ENCODE measurements at regions not wholly inside any gene's neighbourhood (a gene's known extent, or its start where the extent isn't known, plus 50 kb on each side); places are given as distances from the start of the nearest gene placed in this dataset.
"Not testable (repeated sequence)": the region's sequence is repeated elsewhere in the genome, so short reads cannot be mapped to it uniquely, and the experiment has no call there.

DNA sequence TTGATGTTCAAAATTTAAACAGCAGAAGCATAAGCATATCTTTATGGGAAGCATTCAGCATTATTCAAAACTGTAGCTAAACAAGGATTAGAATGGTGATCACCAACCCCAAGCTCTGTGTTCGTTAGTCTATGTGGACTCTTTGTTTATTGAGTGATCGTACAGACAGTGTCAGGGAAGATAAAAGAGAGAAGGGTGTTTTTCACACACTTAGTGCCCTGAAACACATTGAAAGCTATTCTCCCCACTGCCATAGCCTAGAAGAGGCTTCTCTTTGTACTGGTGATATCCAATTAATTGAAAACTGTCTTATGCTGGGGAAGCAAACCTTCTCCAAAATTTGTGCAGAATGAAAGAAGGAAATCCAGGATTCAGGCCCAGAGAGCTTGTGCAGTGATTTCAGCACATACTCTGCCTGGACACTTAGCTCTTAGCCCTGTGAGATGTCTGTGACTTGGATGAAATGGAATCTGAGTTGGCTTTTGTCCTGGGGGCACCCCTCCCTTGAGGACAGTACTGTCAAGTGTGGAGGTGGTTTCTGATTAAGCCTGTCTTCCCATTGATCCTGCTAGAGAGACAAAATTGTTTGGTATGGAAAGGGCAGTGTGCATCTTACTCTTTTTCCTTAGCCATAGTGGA is 125.7 kb upstream of the MTHFD1L start:
- DNase-seq (ENCODE audit: low read depth in 2 of 2): no peak

DNA sequence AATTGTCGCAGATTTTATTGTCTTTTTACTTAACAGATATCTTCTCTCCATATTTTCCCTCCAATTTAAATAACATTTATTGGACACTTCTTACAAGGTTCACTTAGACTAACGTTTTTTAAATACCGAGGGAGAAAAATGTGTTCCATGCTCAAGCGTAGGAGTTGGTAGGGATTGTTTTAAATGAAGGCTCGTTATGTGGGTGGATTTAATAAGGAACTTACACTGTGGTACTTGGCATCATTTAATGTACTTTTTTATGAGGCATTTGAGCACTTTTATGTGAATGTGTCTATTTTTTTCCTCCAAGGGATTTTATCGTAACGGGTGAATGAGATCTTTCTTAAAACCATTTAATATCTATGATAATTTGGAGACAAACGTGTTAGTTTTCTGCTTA is 125.0 kb upstream of the MTHFD1L start:
- DNase-seq (ENCODE audit: low read depth in 2 of 2): no peak

DNA sequence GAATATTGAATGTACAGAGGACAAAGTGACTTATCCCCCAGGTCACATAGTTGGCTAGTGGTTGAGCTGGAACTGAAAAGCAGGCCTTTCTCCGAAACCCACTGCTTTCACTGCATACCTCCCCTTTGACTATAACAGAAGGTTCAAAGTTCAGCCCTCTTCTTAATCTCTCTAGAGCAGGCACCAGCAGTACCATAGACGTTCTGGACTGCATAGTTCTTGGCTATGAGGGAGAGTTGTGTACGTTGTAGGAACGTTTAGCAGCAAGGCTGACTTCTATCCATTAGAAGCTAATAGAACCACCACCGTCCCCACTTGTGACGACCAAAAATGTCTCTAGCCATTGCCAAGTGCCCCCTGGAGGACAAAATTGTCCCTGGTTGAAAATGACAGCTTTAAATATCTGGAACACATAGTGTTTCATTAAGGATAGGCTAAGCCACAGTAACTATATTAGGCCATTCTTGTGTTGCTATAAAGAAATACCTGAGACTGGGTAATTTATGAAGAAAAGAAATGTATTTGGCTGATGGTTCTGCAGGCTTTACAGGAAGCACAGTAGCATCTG is 123.8 kb upstream of the MTHFD1L start:
- no peak for DNase-seq (ENCODE audit: low read depth in 2 of 2)

DNA sequence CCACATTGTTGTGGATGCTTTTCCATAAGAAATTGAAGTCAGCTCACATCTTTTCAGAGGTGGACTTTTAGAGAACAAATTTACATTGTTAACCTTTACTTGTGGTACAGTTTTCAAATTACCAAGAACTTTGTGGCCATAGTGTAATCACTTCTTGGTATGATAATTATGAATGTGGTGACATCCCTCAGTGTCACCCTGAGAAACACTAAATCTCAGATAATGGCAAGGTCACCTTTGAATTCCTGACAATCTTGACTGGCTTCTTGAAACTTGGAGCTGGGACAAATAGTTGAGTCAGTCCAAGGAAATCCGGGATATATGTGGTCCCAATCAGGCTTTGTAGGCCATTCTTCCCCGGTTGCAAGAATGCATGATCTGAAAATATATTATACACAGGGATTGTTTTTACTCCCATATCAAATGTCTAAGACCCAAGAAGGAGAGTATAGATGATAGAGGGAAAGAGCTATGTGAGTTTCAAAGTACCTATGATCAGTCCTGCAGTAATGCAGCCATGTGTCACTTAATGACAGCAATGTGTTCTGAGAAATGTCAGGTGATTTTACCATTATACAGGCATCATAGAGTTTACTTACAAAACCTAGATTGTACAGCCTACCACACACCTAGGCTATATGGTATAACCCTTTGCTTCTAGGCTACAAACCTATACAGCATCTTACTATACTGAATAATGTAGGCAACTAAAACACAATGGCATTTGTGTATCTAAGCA is 120.8 kb upstream of the MTHFD1L start:
- no peak for DNase-seq (ENCODE audit: low read depth in 2 of 2)

DNA sequence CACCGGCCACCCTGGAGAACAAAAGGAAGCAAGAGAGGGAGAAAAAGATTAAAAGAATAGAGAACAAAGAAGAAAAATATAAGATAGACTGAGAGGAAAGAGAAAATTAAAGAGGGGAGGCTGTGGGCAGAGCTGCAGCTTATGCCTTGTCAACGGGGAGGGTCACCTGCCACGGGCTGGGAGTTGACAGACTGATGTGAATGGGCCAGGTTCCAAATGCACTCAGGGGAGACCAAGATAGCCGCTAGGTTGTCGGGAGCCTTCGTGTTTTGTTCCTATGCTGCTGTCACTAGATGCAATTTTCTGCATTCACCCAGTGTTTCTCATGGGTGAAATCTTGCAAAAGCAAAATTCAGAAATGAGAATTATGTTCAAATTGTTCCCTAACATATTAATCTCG is 119.6 kb upstream of the MTHFD1L start:
- DNase-seq (ENCODE audit: low read depth in 2 of 2): no peak

DNA sequence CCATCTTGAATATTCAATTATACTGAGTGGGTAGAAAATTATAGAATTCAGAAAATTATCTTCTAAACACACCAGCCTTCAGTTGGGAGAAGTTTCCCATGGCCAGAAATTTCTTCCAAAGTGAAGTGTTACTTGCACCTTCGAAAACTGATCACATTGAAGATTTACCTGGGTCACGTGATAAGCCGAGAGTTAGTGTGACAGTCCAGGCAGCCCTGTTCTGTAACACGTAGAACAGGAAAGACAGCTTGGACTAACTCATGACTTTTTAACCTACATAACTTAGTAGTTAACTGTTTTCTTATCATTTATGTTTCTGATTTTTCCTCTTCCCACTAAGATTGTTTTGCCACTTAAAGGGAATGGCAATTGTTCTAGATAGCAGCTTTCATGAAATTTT is 118.3 kb upstream of the MTHFD1L start:
- DNase-seq (ENCODE audit: low read depth in 2 of 2): no peak

DNA sequence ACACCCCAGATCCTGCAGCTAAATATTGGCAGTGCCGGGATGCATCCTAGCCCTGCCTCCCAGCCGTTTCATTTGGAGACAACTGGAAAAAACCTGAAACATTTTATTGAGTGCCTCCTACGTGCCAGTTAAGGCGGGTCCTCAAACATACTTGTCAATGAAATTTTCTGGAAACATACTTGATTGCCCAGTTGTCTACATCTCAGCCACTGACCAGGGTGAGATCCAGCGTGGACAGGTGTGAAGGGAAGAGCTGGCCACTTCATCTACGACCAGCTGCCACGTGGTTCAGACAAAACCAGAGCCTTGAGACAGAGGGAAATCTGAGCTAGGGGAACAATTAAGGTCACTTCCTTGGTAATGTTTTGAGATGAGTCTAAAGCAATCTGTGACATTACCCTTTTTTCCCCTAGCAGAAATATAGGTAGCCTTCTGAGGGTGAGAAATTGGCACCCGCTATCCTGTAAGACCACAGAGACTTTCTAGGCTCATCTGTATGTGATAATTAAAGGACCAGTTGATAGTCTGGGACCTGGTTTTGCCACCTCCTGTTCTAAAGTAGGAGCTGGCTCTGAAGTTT is 116.3 kb upstream of the MTHFD1L start:
- no peak for DNase-seq (ENCODE audit: low read depth in 2 of 2)

DNA sequence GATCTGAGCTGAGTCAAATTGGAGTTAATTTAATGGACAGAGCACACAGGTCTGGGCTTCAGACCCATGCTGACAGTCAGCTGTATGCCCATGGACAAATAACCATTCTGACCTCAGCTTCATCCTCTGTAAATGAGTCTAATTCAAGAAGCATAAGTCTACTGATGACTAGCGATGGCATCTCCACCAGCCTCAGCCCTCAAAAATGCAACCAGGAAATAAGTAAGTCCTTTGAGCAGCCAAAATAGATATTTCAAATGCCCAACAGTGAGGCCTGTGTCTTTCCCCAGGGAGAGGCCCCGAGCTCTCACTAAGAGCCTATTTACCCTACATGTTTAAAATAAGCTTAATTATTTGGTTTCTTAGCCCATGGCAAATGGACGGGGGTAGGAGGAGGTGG is 114.2 kb upstream of the MTHFD1L start:
- no peak for DNase-seq (ENCODE audit: low read depth in 2 of 2)

DNA sequence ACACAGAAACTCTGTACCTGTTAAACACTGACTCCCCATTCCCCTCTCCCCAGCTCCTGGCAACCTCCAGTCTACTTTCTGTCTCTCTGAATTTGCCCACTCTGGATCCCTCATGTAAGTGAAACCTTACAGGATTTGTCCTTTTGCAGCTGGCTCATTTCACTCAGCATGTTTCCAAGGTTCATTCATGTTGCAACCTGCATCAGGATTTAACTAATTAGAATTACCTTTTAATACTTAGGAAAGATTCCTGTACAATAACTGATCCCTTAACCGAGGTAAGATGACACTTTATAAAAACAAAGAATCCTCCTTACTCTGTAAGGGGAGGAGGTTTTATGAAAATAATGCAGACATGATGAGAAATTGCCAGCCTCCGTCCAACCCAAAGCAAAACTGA is 113.1 kb upstream of the MTHFD1L start:
- DNase-seq (ENCODE audit: low read depth in 2 of 2): no peak

DNA sequence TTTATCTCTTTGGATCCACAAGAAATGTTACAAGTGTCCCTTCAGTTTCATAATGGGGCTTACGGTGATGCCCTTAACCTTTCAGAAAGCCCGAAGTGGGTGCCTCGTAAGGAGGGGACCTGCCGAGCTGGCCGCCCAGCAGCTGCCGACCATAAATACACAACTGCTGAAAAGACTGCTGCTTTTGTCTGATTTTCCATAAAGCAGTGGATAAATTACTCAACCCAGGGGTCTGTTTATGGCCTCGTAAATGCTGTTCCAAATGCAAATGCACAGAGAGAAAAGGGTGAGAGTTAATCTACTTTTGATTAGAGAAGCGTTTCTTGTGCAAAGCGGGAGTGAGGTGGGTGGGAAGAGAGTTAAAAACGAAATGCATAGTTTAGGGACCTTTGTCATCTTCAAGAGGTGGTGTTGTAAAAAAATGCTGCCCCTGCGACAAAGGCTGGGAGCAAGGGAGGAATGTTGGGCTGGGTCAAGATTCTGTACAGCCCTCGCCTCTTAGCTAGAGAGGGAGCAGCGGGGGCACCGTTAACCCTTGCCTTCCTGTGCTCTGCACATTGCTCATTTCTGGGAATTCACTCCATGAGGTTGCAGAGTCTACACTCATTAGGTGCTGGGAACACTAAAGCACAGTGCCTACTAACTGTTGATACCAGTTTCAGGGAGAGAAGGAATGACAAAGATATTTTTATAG is 112.0 kb upstream of the MTHFD1L start:
- DNase-seq (ENCODE audit: low read depth in 2 of 2): no peak

DNA sequence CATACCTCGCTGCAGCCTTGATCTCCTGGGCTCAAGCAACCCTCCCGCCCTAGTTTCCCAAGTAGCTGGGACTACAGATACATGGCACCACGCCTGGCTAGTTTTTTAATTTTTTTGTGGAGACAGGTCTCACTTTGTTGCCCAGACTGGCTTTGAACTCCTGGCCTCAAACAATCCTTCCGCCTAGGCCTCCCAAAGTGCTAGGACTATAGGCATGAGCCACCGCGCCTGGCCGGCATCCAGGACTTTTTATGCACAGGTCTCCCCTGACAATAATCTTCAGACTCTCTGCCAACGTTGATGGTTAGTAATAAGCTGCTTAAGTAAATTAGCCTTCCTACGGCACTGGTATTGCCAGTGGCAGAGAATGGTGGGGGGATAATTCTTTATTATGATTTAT is 110.5 kb upstream of the MTHFD1L start:
- DNase-seq (ENCODE audit: low read depth in 2 of 2): no peak

DNA sequence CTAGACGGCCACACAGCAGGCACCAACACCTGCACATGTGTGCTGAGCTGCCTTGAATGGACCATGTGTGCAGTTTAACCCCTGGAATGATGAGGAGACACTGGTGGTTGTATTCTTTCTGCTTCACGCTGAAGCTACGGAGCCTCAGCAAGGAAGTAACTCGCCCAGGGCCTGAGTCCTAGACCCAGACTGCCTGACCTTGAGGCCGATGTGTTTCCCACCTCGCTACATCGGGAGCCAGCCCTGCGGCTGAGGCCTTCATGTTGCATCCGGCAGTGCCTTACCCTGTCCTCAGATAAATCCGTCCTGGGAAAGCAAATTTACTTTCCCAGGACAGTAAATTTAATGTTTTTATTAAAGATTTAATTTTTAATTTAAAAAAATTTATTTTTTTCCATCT is 110.0 kb upstream of the MTHFD1L start:
- no peak for DNase-seq (ENCODE audit: low read depth in 2 of 2)

DNA sequence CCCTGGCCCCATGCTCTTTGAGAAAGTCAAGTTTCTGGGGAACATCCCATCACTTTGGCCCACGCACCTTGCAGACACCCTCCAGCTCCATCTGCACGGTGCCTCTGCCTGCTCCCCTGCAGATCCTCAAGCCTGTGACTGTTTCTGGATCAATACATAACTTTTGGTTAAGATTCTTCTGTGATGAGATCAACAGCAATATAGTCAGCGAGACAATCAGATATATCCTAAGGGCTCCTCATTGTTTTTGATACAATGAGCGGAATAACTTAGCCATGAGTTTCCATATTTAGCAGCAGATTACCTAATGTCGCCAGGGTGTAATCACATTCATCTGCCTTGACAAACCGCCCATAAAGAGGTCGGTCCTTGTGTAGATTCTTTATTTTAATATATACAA is 109.3 kb upstream of the MTHFD1L start:
- no peak for DNase-seq (ENCODE audit: low read depth in 2 of 2)

DNA sequence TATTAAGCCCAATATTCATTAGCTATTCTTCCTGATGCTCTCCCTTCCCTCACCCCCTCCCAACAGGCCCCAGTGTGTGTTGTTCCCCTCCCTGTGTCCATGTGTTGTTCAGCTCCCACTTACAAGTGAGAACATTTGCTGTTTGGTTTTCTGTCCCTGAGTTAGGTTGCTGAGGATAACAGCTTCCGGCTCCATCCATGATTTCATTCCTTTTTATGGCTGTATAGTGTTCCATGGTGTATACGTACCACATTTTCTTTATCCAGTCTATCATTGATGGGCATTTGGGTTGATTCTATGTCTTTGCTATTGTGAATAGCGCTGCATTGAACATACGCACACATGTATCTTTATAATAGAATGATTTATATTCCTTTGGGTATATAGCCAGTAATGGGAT is 107.7 kb upstream of the MTHFD1L start:
- not testable (repeated sequence) for DNase-seq (ENCODE audit: low read depth in 2 of 2)

DNA sequence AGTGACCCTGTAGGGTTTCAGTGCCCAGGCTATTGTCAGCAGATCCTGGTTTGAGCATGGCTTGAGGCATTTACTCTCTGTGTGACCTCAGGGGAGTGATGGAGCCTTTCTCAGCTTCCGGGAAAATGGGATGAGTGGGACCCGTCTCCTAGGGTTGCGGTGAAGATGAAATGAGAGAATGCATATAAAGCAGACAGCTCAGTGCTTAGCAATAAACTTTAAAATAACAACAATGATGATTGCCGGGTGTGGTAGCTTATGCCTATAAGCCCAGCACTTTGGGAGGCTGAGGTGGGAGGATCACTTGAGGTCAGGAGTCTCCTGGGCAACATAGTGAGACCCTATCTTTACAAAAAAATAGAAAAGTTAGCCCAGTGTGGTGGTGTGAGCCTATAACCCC is 106.0 kb upstream of the MTHFD1L start:
- no peak for DNase-seq (ENCODE audit: low read depth in 2 of 2)

DNA sequence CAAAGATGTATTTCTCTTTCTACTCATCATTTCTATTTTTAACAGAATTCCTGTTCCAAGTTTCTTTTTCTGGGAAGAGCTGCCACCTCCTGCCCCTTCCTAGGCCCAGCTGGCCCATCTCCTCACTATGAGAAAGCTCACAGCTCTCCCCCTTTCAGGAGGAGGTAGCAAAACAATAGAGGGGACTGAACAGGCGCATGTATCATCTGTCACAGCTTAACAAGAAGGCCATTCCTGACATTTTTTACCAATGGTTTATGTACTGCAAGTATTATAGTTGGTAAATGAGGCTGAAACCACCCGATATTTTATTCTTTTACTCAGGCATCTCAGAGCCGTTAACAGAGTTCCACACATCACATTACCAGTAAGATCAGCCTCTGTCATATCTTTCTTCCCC is 103.7 kb upstream of the MTHFD1L start:
- DNase-seq (ENCODE audit: low read depth in 2 of 2): no peak

DNA sequence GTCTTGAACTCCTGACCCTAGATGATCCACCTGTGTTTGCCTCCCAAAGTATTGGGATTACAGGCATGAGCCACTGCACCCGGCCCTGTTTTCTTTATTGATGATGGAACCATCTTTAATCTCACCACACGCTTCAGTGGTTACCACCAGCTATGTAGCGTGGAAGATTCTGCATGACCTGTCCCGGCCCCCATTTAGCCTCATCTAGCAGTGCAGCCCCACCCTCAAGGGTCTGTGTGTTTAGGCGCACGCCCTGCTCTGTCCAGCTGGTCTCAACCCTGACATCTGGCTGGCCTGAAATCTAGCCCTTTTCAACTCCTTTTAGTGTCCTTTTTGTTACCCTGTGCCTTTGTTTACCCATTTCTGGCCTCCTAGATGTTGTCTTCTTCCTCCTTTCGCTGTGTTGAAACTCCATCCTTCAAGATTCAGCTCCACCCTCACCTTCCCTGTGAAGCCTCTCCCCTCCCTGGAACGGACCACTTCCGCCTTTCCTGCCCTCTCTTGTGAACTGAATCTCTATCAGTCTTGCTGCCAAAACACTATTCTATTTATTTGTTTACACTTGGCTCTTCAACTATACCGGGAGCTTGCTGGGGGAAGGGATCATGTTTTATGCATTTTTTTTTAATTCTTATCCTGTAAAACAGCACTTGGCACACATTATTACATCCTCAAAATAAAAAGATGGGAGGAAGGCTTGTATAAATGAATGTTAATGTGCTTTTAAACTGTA is 101.0 kb upstream of the MTHFD1L start:
- DNase-seq (ENCODE audit: low read depth in 2 of 2): no peak

DNA sequence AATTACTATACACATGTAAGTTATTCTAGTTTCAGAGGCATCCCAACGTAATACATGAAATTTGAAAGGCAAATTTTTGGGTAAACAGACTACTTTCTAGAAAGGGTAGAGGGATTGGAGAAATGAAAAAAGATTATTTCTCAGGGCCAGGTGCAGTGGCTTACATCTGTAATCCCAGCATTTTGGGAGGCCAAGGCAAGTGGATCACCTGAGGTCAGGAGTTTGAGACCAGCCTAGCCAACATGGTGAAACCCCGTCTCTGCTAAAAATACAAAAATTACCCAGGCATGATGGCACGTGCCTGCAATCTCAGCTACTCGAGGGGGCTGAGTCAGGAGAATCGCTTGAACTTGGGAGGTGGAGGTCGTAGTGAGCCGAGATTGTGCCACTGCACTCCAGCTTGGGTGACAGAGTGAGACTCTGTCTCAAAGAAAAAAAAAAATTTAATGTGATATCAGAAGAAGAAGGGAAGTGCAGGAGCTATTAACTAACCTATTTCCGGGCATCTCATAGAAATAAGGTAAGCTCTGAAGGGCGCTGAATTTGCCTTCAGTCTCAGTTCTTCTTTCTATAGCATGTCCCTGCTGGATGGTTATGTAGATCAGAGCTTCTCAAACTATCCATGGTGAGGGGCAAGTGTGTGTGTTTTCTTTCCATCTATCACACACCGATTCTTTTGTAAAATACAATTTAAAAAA is 100.3 kb upstream of the MTHFD1L start:
- DNase-seq (ENCODE audit: low read depth in 2 of 2): no peak

DNA sequence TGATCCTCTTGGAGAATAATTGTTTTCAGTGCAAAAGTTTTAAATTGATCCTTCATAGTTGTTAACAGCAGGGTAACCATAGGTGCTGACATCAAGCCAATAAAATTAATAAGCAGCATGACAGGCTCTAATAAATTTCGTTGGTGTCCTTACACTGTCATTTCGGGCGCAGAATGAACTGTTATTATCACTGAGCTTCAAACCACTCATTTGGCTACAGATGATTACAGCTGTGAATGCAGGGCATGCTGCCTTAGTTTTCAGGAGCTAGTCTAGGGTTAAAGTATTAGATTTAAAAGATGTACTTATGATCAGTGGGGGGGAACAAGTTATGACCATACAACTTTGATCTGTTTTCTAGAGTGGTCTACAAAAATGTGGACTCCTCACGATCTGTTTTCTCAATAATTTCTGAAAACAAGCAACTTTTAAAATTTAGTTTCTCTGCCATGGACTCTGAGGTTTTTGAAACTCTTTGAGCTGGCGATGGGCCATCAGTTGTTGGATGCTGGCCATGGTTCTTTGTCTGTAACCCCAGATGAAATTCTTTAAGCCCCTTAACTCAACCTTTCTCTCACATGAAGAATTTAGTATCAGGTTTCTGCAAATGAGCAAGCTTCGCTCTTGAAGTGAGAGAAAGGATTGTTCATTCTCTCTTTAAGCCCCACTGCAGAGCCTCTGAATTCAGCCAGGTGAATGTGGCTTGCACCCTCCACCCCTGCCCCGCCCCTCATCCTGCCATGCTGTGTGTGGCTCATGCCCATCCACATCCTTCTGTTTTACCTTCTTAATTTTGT is 99.1 kb upstream of the MTHFD1L start:
- no peak for DNase-seq (ENCODE audit: low read depth in 2 of 2)

DNA sequence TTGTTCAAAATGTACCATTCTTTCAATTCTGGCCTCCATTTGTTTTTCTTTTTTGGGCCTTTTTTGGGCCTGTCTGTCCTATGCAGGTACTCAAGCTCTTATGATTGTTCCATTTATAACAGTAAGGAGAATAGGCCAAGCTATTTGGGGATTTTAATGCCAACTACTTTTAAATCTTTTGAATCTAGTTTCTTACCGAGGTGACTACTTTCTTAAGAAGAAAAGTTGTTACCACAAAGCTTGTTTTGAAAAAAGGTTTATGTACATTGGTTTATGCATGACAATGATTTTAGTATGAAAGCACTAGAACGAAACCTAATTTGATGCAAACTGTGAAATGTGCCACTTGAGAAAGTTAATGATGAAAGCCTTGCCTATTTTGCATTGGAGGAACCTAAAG is 98.3 kb upstream of the MTHFD1L start:
- no peak for DNase-seq (ENCODE audit: low read depth in 2 of 2)
